Esophagus squamous epithelium (tissue), 5 donors: ENCODE measurements at regions not wholly inside any gene's neighbourhood (a gene's known extent, or its start where the extent isn't known, plus 50 kb on each side); places are given as distances from the start of the nearest gene placed in this dataset.
"Not testable (repeated sequence)": the region's sequence is repeated elsewhere in the genome, so short reads cannot be mapped to it uniquely, and the experiment has no call there.

Experiments
- DNase-seq: peaks from one replicate; lab custom pipeline; 2025; lab: John Stamatoyannopoulos, UW
- H3K27ac ChIP-seq, 4 donors: fragments of 200-600 bp; sonication (generic); one replicate each; pipeline ENCODE4 v1.5.1; 2016 to 2019; ENCODE audit warnings: mild to moderate bottlenecking in 1 of 4
- H3K27me3 ChIP-seq, 4 donors: fragments of 200-600 bp; sonication (generic); 1 replicate in 3 of 4; 2 replicates in 1 of 4; pipeline versions ENCODE4 v1.5.1 to v1.6.0; 2017 to 2021; ENCODE audit warnings: antibody characterized with exemption in 1 of 4
- H3K36me3 ChIP-seq, 3 donors: fragments of 200-600 bp; sonication (generic); one replicate each; pipeline ENCODE4 v1.5.1; 2016 to 2019
- H3K4me1 ChIP-seq, 3 donors: fragments of 200-600 bp; sonication (generic); one replicate each; pipeline ENCODE4 v1.5.1; 2017 to 2019
- H3K4me3 ChIP-seq, 4 donors: fragments of 200-600 bp; sonication (generic); 1 replicate in 3 of 4; 2 replicates in 1 of 4; pipeline ENCODE4 v1.5.1; 2016 to 2019; ENCODE audit warnings: mild to moderate bottlenecking in 2 of 4, moderate library complexity in 1 of 4
- H3K9me3 ChIP-seq, 3 donors: fragments of 200-600 bp; sonication (generic); one replicate each; pipeline ENCODE4 v1.5.1; 2016 to 2019
- POLR2A ChIP-seq, 4 donors: fragments of 450-650 bp; IDR thresholded peaks; one replicate each; pipeline ENCODE4 v1.6.1; 2017; ENCODE audit warnings: antibody characterized with exemption in 4 of 4, mild to moderate bottlenecking in 4 of 4, moderate library complexity in 3 of 4
- WGBS, 2 donors: methylation state at CpG; one replicate each; pipeline ENCODE4 v1.1.5; 2018; 5-methylcytosine and 5-hydroxymethylcytosine counted together
- intact Hi-C: fragments of 100-400 bp; cut with DNase I; formaldehyde crosslinking; loops from one replicate; pipeline ENCODE4 v1.15.0; 2022
- TF ChIP-seq, protein P1 (sequence below), 6 experiments: fragments of 450-650 bp in 4 of 6; fragments of 200-600 bp in 2 of 6; sonication (generic) in 2 of 6; IDR thresholded peaks; one replicate each; pipeline ENCODE4 v1.5.1; 2016 to 2019; ENCODE audit warnings: antibody characterized with exemption in 6 of 6, mild to moderate bottlenecking in 4 of 6, moderate library complexity in 4 of 6
- donor health status: DM: yes; HTN: yes; CAD: no.

DNA sequence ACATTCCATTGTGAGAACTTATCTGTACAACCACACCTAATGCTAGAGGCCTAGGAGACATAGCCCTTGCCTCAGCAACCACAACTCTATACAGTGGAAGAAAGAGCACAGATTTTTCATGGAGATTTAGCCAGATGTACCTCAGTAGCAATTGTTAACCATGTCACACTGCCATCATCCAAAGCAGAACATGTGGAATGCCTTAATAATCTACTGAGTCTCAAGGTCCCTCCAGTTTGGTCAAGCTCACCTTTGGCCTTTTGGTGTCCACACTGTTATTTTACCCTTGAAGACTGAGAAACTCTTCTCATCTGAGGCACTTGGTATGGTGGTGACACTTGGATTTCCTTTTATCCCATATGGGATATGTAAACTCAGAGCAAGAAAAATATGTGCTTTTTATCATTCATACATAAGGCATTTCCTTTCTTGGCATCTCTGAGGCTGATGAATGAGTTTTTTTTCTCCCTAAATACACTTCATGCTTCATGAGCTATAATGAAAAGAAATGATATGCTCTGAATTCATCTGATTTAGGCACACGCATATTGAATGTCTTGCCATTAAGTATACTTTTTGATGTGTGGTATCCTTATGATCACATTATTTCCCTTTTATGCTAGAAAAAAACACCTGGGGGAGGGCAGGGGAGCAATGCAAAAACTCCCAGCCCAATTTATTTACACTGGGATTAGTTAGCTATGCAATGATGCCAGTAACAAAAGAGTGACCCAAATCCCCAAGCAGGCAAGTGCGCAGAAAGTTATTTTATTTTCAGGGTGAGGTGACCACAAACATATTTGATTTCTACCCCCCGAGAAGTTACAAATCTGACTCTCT lies 63.3 kb upstream of the ME3 start:
- no peaks in the 10 kb centered on the region for H3K9me3 ChIP-seq
- no peaks in the 10 kb centered on the region for H3K27me3 ChIP-seq
- TF ChIP-seq, protein P1, sequence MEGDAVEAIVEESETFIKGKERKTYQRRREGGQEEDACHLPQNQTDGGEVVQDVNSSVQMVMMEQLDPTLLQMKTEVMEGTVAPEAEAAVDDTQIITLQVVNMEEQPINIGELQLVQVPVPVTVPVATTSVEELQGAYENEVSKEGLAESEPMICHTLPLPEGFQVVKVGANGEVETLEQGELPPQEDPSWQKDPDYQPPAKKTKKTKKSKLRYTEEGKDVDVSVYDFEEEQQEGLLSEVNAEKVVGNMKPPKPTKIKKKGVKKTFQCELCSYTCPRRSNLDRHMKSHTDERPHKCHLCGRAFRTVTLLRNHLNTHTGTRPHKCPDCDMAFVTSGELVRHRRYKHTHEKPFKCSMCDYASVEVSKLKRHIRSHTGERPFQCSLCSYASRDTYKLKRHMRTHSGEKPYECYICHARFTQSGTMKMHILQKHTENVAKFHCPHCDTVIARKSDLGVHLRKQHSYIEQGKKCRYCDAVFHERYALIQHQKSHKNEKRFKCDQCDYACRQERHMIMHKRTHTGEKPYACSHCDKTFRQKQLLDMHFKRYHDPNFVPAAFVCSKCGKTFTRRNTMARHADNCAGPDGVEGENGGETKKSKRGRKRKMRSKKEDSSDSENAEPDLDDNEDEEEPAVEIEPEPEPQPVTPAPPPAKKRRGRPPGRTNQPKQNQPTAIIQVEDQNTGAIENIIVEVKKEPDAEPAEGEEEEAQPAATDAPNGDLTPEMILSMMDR (IDR thresholded peaks at IDR 0.05): no peak
- TF ChIP-seq POLR2A (IDR thresholded peaks at IDR 0.05): no peak
- no peaks in the 10 kb centered on the region for H3K36me3 ChIP-seq
- intact Hi-C loops: no loop called here
- WGBS, 2 donors: 28 to 52% methylated on average over 3 of the region's 3 CpGs
- no peak overlapping the region for H3K4me3 ChIP-seq
- H3K27ac ChIP-seq: no peak overlapping the region
- H3K4me1 ChIP-seq: peaks cover 8 to 51% (median 20%) of the 10 kb centered on the region in 3 donors
- DNase-seq: no peak

DNA sequence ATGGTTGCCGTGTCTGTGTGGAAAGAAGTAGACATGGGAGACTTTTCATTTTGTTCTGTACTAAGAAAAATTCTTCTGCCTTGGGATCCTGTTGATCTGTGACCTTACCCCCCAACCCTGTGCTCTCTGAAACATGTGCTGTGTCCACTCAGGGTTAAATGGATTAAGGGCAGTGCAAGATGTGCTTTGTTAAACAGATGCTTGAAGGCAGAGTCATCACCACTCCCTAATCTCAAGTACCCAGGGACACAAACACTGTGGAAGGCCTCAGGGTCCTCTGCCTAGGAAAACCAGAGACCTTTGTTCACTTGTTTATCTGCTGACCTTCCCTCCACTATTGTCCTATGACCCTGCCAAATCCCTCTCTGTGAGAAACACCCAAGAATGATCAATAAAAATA lies 60.3 kb upstream of the ME3 start:
- DNase-seq, H3K4me3 ChIP-seq, H3K27me3 ChIP-seq, intact Hi-C loops, H3K9me3 ChIP-seq, H3K36me3 ChIP-seq, H3K27ac ChIP-seq: not testable (repeated sequence)
- peaks cover 0 to 31% (median 7%) of the 10 kb centered on the region in 3 donors for H3K4me1 ChIP-seq
- no CpG with 5 or more reads among the region's 1 CpG for WGBS, 2 donors

DNA sequence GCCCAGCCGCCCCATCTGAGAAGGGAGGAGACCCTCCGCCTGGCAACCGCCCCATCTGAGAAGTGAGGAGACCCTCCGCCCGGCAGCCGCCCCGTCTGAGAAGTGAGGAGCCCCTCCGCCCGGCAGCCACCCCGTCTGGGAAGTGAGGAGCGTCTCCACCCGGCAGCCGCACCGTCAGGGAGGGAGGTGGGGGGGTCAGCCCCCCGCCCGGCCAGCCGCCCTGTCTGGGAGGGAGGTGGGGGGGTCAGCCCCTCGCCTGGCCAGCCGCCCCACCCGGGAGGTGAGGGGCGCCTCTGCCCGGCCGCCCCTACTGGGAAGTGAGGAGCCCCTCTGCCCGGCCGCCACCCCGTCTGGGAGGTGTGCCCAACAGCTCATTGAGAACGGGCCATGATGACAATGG lies 59.9 kb upstream of the ME3 start:
- H3K36me3 ChIP-seq, H3K27ac ChIP-seq, DNase-seq, H3K9me3 ChIP-seq, H3K27me3 ChIP-seq, intact Hi-C loops, H3K4me3 ChIP-seq: not testable (repeated sequence)
- peaks cover 0 to 26% (median 4%) of the 10 kb centered on the region in 3 donors for H3K4me1 ChIP-seq
- WGBS, 2 donors: no CpG with 5 or more reads among the region's 27 CpGs

DNA sequence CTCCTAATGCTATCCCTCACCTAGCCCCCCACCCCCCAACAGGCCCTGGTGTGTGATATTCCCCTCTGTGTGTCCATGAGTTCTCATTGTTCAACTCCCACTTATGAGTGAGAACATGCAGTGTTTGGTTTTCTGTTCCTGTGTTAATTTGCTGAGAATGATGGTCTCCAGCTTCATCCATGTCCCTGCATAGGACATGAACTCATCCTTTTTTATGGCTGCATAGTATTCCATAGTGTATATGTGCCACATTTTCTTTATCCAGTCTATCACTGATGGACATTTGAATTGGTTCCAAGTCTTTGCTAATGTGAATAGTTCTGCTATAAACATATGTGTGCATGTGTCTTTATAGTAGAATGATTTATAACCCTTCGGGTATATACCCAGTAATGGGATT lies 57.2 kb upstream of the ME3 start:
- DNase-seq, intact Hi-C loops, H3K4me3 ChIP-seq, H3K9me3 ChIP-seq, H3K36me3 ChIP-seq, H3K27me3 ChIP-seq, H3K4me1 ChIP-seq, H3K27ac ChIP-seq: not testable (repeated sequence)
- 83 to 100% methylated on average over 1 of the region's 1 CpG for WGBS, 2 donors

DNA sequence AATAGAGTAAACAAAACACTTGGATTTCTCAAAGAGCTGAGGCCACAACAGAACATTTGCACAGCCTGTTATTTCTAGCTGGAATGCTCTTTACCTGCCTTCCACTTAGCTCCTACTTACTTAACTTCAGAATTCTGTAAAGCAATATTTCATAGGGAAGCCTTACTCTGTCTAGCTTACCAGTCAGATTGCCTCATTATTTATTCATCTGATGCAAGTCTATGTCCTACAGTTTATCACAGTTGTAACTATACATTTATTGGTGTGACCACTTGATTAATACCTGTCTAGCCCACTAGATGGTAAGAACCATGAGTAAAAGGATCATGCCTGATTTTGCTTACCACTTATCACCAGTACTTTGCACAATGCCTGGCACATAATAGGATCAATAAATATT lies 56.1 kb upstream of the ME3 start:
- intact Hi-C loops: no loop called here
- no peak for DNase-seq
- TF ChIP-seq, protein P1 (IDR thresholded peaks at IDR 0.05): no peak
- no peak for TF ChIP-seq POLR2A (IDR thresholded peaks at IDR 0.05)

DNA sequence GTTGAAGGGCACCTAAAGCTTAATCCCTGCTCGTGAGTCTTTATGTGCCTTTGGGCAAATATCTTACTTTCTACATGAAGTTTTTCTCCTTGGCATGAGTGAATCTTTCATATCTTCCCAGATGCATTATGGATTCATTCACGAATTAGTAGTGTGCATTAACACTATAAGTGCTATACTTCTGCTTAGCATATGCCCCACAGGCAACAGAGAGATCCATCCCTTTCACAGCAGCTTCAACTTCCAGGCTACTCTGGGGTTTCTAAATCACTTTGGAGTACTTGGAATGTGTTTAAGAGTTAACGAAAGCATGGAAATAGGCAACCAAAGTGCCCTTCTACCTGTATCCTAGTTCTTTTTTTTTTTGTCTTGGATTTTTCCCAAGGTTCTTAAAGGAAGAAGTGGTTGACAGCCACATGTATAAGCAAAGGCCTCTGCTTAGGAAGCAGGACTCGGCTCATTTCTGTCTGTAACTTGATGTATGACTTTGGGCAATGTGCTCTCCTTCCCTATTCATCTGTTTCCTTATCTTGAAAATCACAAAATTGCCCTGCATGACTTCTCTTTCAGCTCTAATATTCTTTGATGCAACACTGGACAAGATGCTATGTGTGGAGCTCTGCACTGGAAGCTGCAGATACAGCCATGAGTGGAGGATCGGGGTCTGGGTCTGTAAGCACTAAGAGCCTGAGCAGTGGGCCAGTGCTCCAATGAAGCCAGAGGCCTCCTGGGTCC lies 54.5 kb upstream of the ME3 start:
- WGBS, 2 donors: 49 to 73% methylated on average over 5 of the region's 5 CpGs

More for the DNA sequence above, 56.1 kb upstream of the ME3 start:
- H3K36me3 ChIP-seq: no peaks in the 10 kb centered on the region
- no peaks in the 10 kb centered on the region for H3K27me3 ChIP-seq
- H3K9me3 ChIP-seq: no peaks in the 10 kb centered on the region
- peaks cover 0 to 6% (median 4%) of the 10 kb centered on the region in 3 donors for H3K4me1 ChIP-seq
- no peak overlapping the region for H3K4me3 ChIP-seq
- H3K27ac ChIP-seq: no peak overlapping the region

More for the DNA sequence above, 54.5 kb upstream of the ME3 start:
- no peak overlapping the region for H3K27ac ChIP-seq
- DNase-seq: no peak
- TF ChIP-seq POLR2A (IDR thresholded peaks at IDR 0.05): no peak
- TF ChIP-seq, protein P1 (IDR thresholded peaks at IDR 0.05): no peak
- H3K4me1 ChIP-seq: peaks cover 0 to 6% (median 4%) of the 10 kb centered on the region in 3 donors
- no peaks in the 10 kb centered on the region for H3K27me3 ChIP-seq
- H3K36me3 ChIP-seq: no peaks in the 10 kb centered on the region
- no peaks in the 10 kb centered on the region for H3K9me3 ChIP-seq
- intact Hi-C loops: no loop called here
- H3K4me3 ChIP-seq: no peak overlapping the region
